ENCODE measurements at regions not wholly inside any gene's neighbourhood (a gene's known extent, or its start where the extent isn't known, plus 50 kb on each side); places are given as distances from the start of the nearest gene placed in this dataset.

DNA sequence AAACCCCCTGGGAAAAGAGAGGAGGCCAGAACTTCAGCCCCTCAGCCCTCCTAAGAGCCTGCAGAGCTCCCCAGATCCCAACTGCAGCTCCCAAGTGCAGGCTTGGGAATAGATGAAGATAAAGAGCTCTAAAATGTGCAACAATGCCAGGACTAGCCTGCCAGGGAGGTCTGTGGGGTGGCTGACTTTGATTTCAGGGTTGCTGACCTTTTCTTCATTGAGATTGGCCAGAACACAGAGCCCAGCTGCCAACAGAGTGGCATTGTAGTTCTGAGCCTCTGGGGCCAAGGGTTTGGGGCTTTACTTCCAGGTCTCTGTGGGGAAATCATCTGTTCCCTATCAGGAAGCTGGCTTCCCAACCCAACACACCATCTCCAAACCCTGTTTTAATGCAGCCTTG, 120.6 kb downstream of the COPRS start (continued):
- no peak for TF ChIP-seq SUZ12 (IDR thresholded peaks at IDR 0.05; ENCODE audit: low read length)

All from H1 (cell line).